HEK293 (cell line): ENCODE measurements at regions not wholly inside any gene's neighbourhood (a gene's known extent, or its start where the extent isn't known, plus 50 kb on each side); places are given as distances from the start of the nearest gene placed in this dataset.

Source experiments
- CTCF ChIA-PET: fragments of 350-600 bp; formaldehyde crosslinking; extraction: SDS; loops from one replicate; lab custom pipeline; 2021; ENCODE audit warnings: antibody characterized with exemption; lab: Yijun Ruan, JAX
- POLR2A ChIA-PET: fragments of 300-600 bp; formaldehyde crosslinking; extraction: SDS; loops from one replicate; lab custom pipeline; 2020; ENCODE audit warnings: antibody characterized with exemption, inconsistent platforms; lab: Yijun Ruan, JAX
- H3K27ac ChIP-seq: fragments of 200-500 bp; sonication (Bioruptor generic); 2 replicates; pipeline ENCODE4 v1.5.1; 2014; ENCODE audit warnings: low read depth, low read length, control low read depth, inconsistent platforms; ENCODE audit errors: extremely low read depth
- H3K36me3 ChIP-seq, 2 experiments: fragments of 200-500 bp in 1 of 2; sonication (Bioruptor generic) in 1 of 2; 1 replicate in 1 of 2; 2 replicates in 1 of 2; pipeline ENCODE4 v1.5.1; 2014 to 2017; ENCODE audit warnings: inconsistent platforms in 2 of 2, low read length in 2 of 2; ENCODE audit not compliant: control insufficient read depth in 2 of 2, insufficient read depth in 1 of 2
- H3K4me1 ChIP-seq: fragments of 200-500 bp; sonication (Bioruptor generic); 2 replicates; pipeline ENCODE4 v1.5.1; 2014; ENCODE audit warnings: mild to moderate bottlenecking, low read length, inconsistent platforms; ENCODE audit not compliant: control insufficient read depth, insufficient read depth
- H3K4me3 ChIP-seq: 2 replicates; pipeline ENCODE4 v1.5.1; 2011; ENCODE audit warnings: low read depth, mild to moderate bottlenecking, control low read depth, low read length, moderate library complexity
- H3K9me3 ChIP-seq: fragments of 200-500 bp; sonication (Bioruptor generic); 2 replicates; pipeline ENCODE4 v1.5.1; 2014; ENCODE audit warnings: low read depth, low read length, inconsistent platforms; ENCODE audit not compliant: control insufficient read depth, insufficient read depth
- CTCF ChIP-seq: fragments of 450-650 bp; formaldehyde crosslinking; IDR thresholded peaks from 2 replicates; pipeline ENCODE4 v1.5.1; 2016; ENCODE audit warnings: missing biosample characterization, missing genetic modification characterization
- HOXA7 ChIP-seq: sonication (generic); formaldehyde crosslinking; IDR thresholded peaks from 2 replicates; pipeline ENCODE4 v1.8.1; 2022; ENCODE audit warnings: missing genetic modification reagents, borderline replicate concordance
- IKZF3 ChIP-seq: fragments of 450-650 bp; IDR thresholded peaks from 2 replicates; pipeline ENCODE4 v1.5.0; 2018; ENCODE audit warnings: missing biosample characterization, mild to moderate bottlenecking, missing genetic modification characterization, moderate library complexity
- KLF1 ChIP-seq: fragments of 450-650 bp; formaldehyde crosslinking; IDR thresholded peaks from 2 replicates; pipeline ENCODE4 v1.5.1; 2016; ENCODE audit warnings: missing biosample characterization, missing genetic modification characterization
- OVOL3 ChIP-seq: fragments of 450-650 bp; formaldehyde crosslinking; IDR thresholded peaks from 2 replicates; pipeline ENCODE4 v1.5.1; 2016; ENCODE audit warnings: missing biosample characterization, missing genetic modification characterization
- PRDM2 ChIP-seq: fragments of 450-650 bp; formaldehyde crosslinking; IDR thresholded peaks from 2 replicates; pipeline ENCODE4 v1.5.1; 2016; ENCODE audit warnings: missing biosample characterization, missing genetic modification characterization, borderline replicate concordance
- REST ChIP-seq: fragments of 450-650 bp; formaldehyde crosslinking; IDR thresholded peaks from 2 replicates; pipeline ENCODE4 v1.5.1; 2016; ENCODE audit warnings: missing biosample characterization, missing genetic modification characterization
- SETDB1 ChIP-seq: IDR thresholded peaks from one replicate; pipeline ENCODE4 v1.6.1; 2017; ENCODE audit warnings: mild to moderate bottlenecking, low read length, moderate library complexity, mixed read lengths; ENCODE audit not compliant: insufficient read length
- TCF7L2 ChIP-seq: IDR thresholded peaks from 2 replicates; pipeline ENCODE4 v1.6.1; 2011; ENCODE audit warnings: low read depth, mild to moderate bottlenecking, inconsistent platforms, low read length, moderate library complexity, borderline replicate concordance
- ZBTB6 ChIP-seq: fragments of 450-650 bp; formaldehyde crosslinking; IDR thresholded peaks from 2 replicates; pipeline ENCODE4 v1.5.1; 2017; ENCODE audit warnings: missing biosample characterization, missing genetic modification characterization
- ZNF214 ChIP-seq: fragments of 450-650 bp; formaldehyde crosslinking; IDR thresholded peaks from 2 replicates; pipeline ENCODE4 v1.5.1; 2017; ENCODE audit warnings: missing biosample characterization, mild to moderate bottlenecking, missing genetic modification characterization, borderline replicate concordance
- ZNF248 ChIP-seq: fragments of 450-650 bp; formaldehyde crosslinking; IDR thresholded peaks from 2 replicates; pipeline ENCODE4 v1.5.1; 2017; ENCODE audit warnings: missing biosample characterization, missing genetic modification characterization
- ZNF292 ChIP-seq: fragments of 450-650 bp; formaldehyde crosslinking; IDR thresholded peaks from 2 replicates; pipeline ENCODE4 v1.5.1; 2016; ENCODE audit warnings: low read depth, missing biosample characterization, missing genetic modification characterization, borderline replicate concordance
- ZNF561 ChIP-seq: fragments of 450-650 bp; IDR thresholded peaks from 2 replicates; pipeline ENCODE4 v1.5.1; 2018; ENCODE audit warnings: missing biosample characterization, missing genetic modification characterization, borderline replicate concordance
- ZNF621 ChIP-seq: fragments of 450-650 bp; formaldehyde crosslinking; IDR thresholded peaks from 2 replicates; pipeline ENCODE4 v1.5.1; 2017; ENCODE audit warnings: missing biosample characterization, missing genetic modification characterization
- ZNF843 ChIP-seq: fragments of 450-650 bp; formaldehyde crosslinking; IDR thresholded peaks from 2 replicates; pipeline ENCODE4 v1.5.1; 2016; ENCODE audit warnings: missing biosample characterization, missing genetic modification characterization
- ZSCAN23 ChIP-seq: fragments of 450-650 bp; formaldehyde crosslinking; IDR thresholded peaks from 2 replicates; pipeline ENCODE4 v1.5.1; 2016; ENCODE audit warnings: missing biosample characterization, missing genetic modification characterization

GRCh38 chr5:8956659-8957058 is 589.2 kb downstream of the SEMA5A start (continued):
- TF ChIP-seq IKZF3 (no peak), ZSCAN23 (no peak), CTCF (tag by site-specific recombination) (no peak), KLF1 (tag by site-specific recombination) (no peak), ZNF843 (tag by site-specific recombination) (no peak), ZBTB6 (no peak), ZNF292 (tag by site-specific recombination) (no peak), HOXA7 (CRISPR knock-in tag) (no peak), ZNF214 (tag by site-specific recombination) (no peak), PRDM2 (tag by site-specific recombination) (no peak)
- TF ChIP-seq, all 188 proteins: peak for 0

GRCh38 chr5:8958602-8959001 is 587.3 kb downstream of the SEMA5A start:
- Histone ChIP-seq H3K36me3 (no peaks in the 10 kb centered on the region), H3K27ac (no peak overlapping the region), H3K4me3 (no peak overlapping the region), H3K9me3 (no peaks in the 10 kb centered on the region), H3K4me1 (no peaks in the 10 kb centered on the region)
- ChIA-PET POLR2A (no interaction called here), CTCF (interaction anchor here (1.2 kb wide), 1 partner anchor 51 kb away, joined by 5 read pairs; no protein-coding TSS in a partner anchor)
- TF ChIP-seq ZNF843 (tag by site-specific recombination) (no peak), ZNF248 (no peak), ZNF561 (tag by site-specific recombination) (no peak), SETDB1 (no peak), REST (peak; percentile 74), ZNF621 (tag by site-specific recombination) (no peak), TCF7L2 (no peak), OVOL3 (no peak)
